ENCODE measurements at regions not wholly inside any gene's neighbourhood (a gene's known extent, or its start where the extent isn't known, plus 50 kb on each side); places are given as distances from the start of the nearest gene placed in this dataset.
"Not testable (repeated sequence)": the region's sequence is repeated elsewhere in the genome, so short reads cannot be mapped to it uniquely, and the experiment has no call there.

DNA sequence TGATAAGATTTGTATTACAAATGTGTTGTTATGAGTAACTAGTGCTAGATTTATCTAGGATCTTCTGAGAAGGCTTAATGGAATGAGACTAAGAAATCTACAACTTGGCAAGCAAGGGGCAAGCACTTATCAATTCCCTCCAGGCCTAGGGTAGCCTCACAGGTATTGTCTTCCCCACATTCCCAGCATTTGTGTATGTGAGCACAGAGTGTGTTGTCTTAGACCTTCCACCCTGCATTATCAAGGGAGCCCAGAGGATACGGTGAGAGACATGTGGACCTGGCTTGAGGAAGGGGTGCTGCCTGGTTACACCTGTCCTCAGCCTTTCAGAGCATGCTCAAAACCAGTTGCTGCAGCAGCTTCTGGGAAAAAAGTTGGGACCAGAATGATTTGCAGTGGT lies 327.2 kb downstream of the MRPL39 start:
- no peak for DNase-seq (ENCODE audit: insufficient read length, low spot score)
- FAIRE-seq, result no peak

DNA sequence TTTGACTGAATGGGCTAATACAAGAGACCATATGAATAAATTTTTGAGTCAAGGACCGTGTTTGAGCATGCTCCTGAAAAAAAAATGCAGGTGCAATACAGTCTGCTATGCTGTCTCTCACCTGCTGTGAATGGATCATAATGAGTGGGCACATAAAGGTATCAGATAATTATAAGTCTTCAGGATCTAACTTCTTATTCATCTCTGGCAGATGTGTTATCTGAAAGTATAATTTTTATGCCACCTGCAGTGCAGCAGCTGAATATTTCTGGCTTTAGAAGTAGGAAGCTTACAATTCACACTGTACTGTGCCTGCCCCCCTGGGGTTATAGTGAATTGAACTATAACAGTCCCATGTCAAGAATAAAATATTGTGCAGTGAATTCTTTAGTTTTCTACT lies 333.3 kb downstream of the MRPL39 start:
- FAIRE-seq (no peak), DNase-seq (ENCODE audit: insufficient read length, low spot score) (no peak)

- FAIRE-seq (no peak), DNase-seq (ENCODE audit: insufficient read length, low spot score) (no peak)
These were observed 352.6 kb downstream of the MRPL39 start for GRCh38 chr21:25254491-25255174.

- DNase-seq (ENCODE audit: insufficient read length, low spot score) (no peak), FAIRE-seq (no peak)
These were observed 360.7 kb downstream of the MRPL39 start for GRCh38 chr21:25246546-25246945.

DNA sequence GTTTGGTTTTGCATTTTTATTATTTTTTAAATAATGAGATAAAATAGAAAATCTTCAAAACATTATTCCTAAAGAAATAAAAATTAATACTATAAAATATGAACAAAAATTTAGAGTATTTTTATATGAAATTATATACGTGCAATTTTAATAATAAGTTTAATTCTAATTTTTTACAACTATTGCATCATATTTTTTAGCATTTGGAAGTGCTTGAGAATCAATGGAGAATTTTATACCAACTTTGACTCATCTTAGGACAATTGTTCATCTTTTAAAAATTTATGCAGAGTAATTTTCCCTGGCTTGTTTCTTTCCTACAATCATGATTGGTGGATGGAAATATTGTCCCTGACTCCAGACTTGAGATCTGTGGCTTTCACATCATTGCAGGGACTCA lies 362.5 kb downstream of the MRPL39 start:
- DNase-seq (ENCODE audit: insufficient read length, low spot score) (no peak), FAIRE-seq (no peak)

DNA sequence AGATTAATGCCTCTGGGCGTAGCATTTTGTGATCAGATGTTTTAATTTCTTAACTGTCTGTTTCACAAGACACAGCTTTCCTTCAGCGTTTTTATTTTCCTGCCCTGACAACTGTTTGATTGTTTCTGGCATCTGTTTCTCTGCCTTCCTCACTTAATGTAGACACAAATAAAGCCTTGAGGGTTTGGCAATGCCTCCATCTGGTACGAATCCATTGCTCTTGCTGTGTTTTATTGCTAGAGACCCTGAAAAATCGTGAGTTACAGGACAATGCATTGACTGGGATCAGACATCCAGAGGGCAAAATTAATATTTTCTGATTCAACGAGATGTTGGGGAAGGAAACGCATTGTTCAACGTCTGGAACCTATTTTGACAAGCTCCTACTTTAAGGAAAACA lies 363.5 kb downstream of the MRPL39 start:
- no peak for FAIRE-seq
- no peak for DNase-seq (ENCODE audit: insufficient read length, low spot score)

GRCh38 chr21:25240974-25241373 lies 366.3 kb downstream of the MRPL39 start:
- no peak for DNase-seq (ENCODE audit: insufficient read length, low spot score)
- no peak for FAIRE-seq

DNA sequence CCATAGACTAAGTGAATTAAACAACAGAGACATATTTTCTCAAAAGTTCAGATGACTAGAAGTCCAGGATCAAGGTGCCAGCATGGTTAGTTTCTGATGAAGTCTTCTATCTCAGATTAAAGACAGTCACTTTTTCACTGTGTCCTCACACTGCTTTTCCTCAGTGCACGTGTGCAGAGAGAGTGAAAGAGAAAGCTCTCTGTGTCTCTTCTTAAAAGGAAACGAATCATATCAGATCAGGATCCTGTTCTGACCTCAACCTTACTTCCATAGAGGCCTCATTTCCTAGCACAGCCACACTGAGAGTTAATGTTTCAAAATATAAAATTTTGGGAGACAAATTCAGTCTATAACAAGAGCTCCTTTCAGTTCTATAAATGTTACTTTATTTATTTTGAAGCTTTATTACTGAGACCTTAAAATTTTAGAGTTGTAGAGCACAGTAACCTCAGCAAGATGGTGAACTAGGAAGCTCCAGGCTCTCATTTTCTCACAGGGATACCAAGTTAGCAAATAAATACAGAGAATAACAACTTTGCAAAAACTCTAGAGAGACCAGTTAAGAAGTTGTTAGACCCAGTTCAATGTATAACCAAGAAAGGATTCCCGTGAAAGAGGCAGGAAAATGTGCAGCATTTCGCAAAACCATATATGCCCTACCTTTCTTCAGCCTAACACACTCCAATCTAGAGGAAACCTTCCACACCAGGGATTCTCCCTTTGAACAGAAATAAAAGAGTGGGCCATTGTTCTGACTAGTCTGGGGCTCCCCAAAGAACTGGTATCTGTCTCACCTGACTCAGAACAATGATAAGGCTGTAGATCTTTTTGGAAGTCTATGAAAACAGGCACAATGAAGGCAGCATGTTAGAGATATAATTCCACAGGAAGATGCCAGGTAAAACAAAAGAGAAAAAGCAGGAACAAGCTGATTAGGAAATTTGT lies 372.2 kb downstream of the MRPL39 start:
- DNase-seq (ENCODE audit: insufficient read length, low spot score), result no peak
- FAIRE-seq, result no peak

DNA sequence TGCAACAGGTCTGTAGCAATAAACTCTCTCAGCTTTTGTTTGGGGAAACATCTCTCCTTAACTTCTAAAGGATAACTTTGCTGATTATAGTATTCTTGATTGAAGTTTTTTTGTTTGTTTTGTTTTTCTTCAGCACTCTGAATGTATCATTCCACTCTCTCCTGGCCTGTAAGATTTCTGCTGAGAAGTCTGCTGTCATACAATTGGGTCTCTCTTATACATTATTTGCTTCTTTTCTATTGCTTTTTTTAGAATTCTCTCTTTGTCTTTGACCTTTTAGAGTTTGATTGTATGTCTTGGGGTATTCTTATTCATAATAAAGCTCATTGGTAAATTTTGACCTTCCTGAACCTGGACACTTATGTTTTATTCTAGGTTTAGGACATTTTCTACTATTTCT lies 386.3 kb downstream of the MRPL39 start:
- FAIRE-seq (no peak), DNase-seq (ENCODE audit: insufficient read length, low spot score) (no peak)

DNA sequence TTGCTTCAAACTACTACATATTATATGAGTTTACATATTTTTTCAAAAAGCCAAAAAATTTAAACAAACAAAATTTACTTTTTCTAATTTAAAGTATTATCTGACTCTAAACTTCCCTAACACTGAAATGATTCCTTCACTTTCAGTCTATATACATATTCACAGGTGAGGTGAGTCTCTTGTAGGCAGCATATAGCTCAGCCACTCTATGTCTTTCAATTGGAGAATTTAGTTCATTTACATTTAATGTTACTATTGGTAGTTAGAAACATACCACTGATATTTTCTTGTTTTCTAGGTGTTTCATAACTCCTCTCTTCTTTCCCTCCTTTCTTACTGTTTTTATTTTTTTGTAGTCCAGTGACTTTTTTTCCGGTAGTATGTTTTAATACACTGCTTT lies 387.1 kb downstream of the MRPL39 start:
- no peak for FAIRE-seq

DNA sequence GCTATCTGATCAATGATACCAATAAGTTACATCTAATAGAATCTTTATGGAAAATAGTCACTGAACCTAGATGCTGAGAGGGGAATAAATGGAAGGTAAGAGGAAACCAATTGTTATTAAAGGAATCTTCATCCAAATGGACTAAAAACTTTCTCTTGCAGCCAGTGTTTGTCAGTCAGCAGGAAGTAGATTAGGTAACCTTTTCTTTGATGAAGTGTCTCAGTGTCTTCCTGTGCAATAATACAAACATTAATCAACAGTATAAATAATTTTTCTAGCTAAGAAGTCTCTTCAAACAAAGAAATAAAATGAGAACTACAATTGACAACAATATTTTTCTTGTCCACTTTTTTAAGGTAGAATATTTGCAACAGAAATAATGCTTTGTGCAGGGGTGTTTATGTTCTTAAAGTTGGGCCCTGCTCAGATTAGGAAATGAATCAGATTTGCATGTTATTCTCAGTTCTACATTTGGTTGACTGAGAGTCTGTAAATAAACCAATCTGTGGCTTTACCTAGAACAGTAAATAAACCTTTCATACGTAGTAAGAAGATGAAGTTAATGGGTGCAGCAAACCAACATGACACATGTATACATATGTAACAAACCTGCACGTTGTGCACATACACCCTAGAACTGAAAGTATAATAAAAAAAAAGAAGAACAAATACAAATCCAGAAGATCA lies 391.4 kb downstream of the MRPL39 start:
- FAIRE-seq, result no peak

More for the DNA sequence above, 387.1 kb downstream of the MRPL39 start:
- no peak for DNase-seq (ENCODE audit: insufficient read length, low spot score)

DNA sequence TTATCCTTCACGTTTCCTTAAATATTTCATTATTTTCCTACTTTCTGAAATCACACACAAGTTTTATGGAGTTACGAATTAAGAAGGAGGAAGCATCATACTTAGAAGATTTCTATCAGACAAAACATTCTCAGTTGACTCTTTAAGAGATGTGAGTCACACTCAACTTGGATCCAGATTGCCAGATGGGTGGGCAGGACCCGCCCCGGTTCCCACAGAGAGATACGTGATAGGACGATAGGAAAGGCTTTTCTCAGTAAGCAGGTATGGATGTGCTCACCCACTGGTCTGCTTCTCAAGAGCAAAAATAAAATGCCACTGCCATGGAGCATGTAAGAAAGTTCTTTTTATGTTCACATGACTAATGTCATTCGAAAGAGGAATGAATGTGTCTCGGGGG lies 392.6 kb downstream of the MRPL39 start:
- FAIRE-seq (no peak), DNase-seq (ENCODE audit: insufficient read length, low spot score) (no peak)

More for the DNA sequence above, 391.4 kb downstream of the MRPL39 start:
- no peak for DNase-seq (ENCODE audit: insufficient read length, low spot score)

- no peak for DNase-seq (ENCODE audit: insufficient read length, low spot score)
- FAIRE-seq, result no peak
These were observed 407.3 kb downstream of the MRPL39 start for GRCh38 chr21:25199944-25200343.

DNA sequence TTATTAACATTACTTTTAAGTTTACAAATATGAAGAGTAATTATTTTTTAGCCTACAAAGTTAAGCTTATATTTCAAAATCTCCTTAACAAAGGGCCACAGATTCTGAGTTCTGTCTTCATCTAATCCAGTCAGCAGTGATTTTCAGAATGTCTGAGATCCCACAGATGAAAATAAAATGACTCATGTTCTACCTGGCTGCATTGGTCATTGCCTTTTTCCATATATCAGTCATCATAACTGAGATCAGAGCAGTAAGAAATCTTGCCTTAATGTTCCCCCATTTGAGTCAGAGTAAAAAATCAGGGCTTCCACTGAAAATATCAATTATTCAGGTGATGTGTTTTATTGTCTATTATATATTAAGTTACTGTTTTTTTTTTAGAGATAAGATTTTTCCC lies 416.1 kb downstream of the MRPL39 start:
- DNase-seq (ENCODE audit: insufficient read length, low spot score), result no peak
- no peak for FAIRE-seq

- FAIRE-seq, result no peak
- DNase-seq (ENCODE audit: insufficient read length, low spot score), result no peak
These were observed 417.8 kb downstream of the MRPL39 start for GRCh38 chr21:25189497-25189896.

GRCh38 chr21:25188677-25189079 lies 418.6 kb downstream of the MRPL39 start:
- no peak for DNase-seq (ENCODE audit: insufficient read length, low spot score)
- no peak for FAIRE-seq

GRCh38 chr21:25186273-25186672 lies 421.0 kb downstream of the MRPL39 start:
- FAIRE-seq, result no peak
- no peak for DNase-seq (ENCODE audit: insufficient read length, low spot score)

- DNase-seq (ENCODE audit: insufficient read length, low spot score), result no peak
- no peak for FAIRE-seq
These were observed 423.7 kb downstream of the MRPL39 start for GRCh38 chr21:25183577-25183976.

DNA sequence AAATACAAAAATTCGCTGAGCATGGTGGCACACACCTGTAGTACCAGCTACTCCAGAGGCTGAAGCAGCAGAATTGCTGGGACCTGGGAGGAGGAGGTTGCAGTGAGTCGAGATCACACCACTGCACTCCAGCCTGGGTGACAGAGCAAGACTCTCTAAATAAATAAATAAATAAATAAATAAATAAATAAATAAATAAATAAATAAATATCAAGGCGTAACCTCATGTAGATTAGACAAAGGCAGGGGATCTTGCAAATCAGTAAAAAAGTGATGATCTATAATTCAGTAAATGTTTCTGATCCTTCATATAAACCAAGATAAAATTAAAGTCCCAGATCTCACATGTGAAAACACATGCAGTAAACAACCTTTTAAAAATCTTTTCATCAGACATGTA lies 425.6 kb downstream of the MRPL39 start:
- not testable (repeated sequence) for FAIRE-seq; DNase-seq (ENCODE audit: insufficient read length, low spot score)

GRCh38 chr21:25179116-25179515 lies 428.2 kb downstream of the MRPL39 start:
- no peak for FAIRE-seq
- DNase-seq (ENCODE audit: insufficient read length, low spot score), result no peak

DNA sequence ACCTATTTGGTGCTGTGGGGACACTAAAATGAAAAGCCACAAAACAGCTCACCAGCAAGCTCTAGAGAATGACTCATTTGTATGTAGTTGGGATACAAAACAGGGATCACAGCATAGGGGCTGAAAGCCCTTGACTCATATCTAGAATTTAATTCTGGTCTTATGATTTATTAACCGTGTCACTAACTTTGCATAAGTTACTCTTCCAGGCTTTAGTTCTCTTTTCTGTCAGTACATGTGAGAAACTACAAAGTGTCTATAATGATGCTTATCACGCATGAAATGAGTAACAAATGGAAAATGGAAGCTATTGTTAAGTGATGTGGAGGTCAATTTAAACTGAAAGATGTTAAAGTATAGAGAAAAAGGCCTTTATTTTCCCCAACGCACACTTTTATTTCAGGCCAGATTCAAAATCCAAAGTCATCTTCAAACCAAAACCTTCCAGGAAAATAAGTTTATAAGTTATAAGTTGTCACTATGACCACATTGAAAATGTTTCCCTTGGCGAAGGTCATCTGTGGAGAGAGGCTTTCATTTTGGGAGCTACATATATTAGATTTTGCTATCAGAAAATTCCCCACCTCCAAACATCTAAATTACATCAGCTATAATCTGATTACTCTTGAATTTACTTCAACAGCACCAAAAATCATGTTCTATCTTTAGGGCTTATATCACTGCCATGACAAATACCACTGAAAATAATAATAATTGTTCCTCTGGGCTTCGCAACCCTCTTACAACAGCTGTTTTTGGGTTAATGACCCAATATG lies 430.5 kb downstream of the MRPL39 start:
- DNase-seq (ENCODE audit: insufficient read length, low spot score) (peak; percentile 3), FAIRE-seq (no peak)

Data from HTR-8/SVneo (cell line).